Activated CD4-positive, alpha-beta T cell treated with anti-CD3 and anti-CD28 coated beads, Interleukin-2, Interleukin-4, amounts not matched to agents 100 ng/mL and 50 ng/mL, durations not matched to agents 16 hours and 8 hours (primary cell): ENCODE measurements at regions not wholly inside any gene's neighbourhood (a gene's known extent, or its start where the extent isn't known, plus 50 kb on each side); places are given as distances from the start of the nearest gene placed in this dataset.

Source experiments
- DNase-seq: peaks from one replicate; pipeline ENCODE4 v3.0.0-alpha.2; 2020; ENCODE audit warnings: low spot score

GRCh38 chr15:79185199-79185598 is 94.6 kb upstream of the RASGRF1 start:
- DNase-seq: peak; percentile 23

GRCh38 chr15:79184465-79184892 is 93.9 kb upstream of the RASGRF1 start:
- DNase-seq: peak; percentile 72

GRCh38 chr15:79180318-79180717 is 89.7 kb upstream of the RASGRF1 start:
- no peak for DNase-seq

GRCh38 chr15:79179597-79179996 is 89.0 kb upstream of the RASGRF1 start:
- no peak for DNase-seq

GRCh38 chr15:79179108-79179561 is 88.6 kb upstream of the RASGRF1 start:
- no peak for DNase-seq

GRCh38 chr15:79178594-79178993 is 88.0 kb upstream of the RASGRF1 start:
- no peak for DNase-seq

- DNase-seq: no peak
These were observed 85.6 kb upstream of the RASGRF1 start for GRCh38 chr15:79176151-79176550.

GRCh38 chr15:79172801-79173460 is 82.4 kb upstream of the RASGRF1 start:
- no peak for DNase-seq

- no peak for DNase-seq
These were observed 81.5 kb upstream of the RASGRF1 start for GRCh38 chr15:79172032-79172481.

- no peak for DNase-seq
These were observed 80.9 kb upstream of the RASGRF1 start for GRCh38 chr15:79171320-79172031.

- no peak for DNase-seq
These were observed 79.7 kb upstream of the RASGRF1 start for GRCh38 chr15:79170256-79170664.

- no peak for DNase-seq
These were observed 79.0 kb upstream of the RASGRF1 start for GRCh38 chr15:79169526-79170133.

- DNase-seq: no peak
These were observed 78.4 kb upstream of the RASGRF1 start for GRCh38 chr15:79168922-79169456.

- DNase-seq: no peak
These were observed 77.2 kb upstream of the RASGRF1 start for GRCh38 chr15:79167776-79168175.

GRCh38 chr15:79166311-79166955 is 75.9 kb upstream of the RASGRF1 start:
- no peak for DNase-seq

GRCh38 chr15:79164465-79164864 is 73.9 kb upstream of the RASGRF1 start:
- DNase-seq: no peak

GRCh38 chr15:79164043-79164442 is 73.5 kb upstream of the RASGRF1 start:
- no peak for DNase-seq

- no peak for DNase-seq
These were observed 72.8 kb upstream of the RASGRF1 start for GRCh38 chr15:79163395-79163794.

GRCh38 chr15:79161837-79162508 is 71.4 kb upstream of the RASGRF1 start:
- no peak for DNase-seq

GRCh38 chr15:79160211-79160610 is 69.6 kb upstream of the RASGRF1 start:
- DNase-seq: no peak
